Kidney epithelial cell (primary cell): ENCODE measurements at regions not wholly inside any gene's neighbourhood (a gene's known extent, or its start where the extent isn't known, plus 50 kb on each side); places are given as distances from the start of the nearest gene placed in this dataset.

ENCODE experiments used
- DNase-seq: peaks from one replicate; pipeline ENCODE4 v3.0.0-alpha.2; 2010; ENCODE audit warnings: low read depth
- H3K27me3 ChIP-seq: 2 replicates; pipeline ENCODE4 v1.6.0; 2011; ENCODE audit warnings: low read length; ENCODE audit not compliant: control insufficient read depth, insufficient read depth
- H3K36me3 ChIP-seq: 2 replicates; pipeline ENCODE4 v1.5.1; 2011; ENCODE audit warnings: low read length; ENCODE audit not compliant: control insufficient read depth, insufficient read depth
- H3K4me3 ChIP-seq: 2 replicates; pipeline ENCODE4 v1.5.1; 2011; ENCODE audit warnings: low read depth, mild to moderate bottlenecking, control low read depth, low read length
- TF ChIP-seq, protein P1 (sequence below): IDR thresholded peaks from 2 replicates; pipeline ENCODE4 v1.5.1; 2011; ENCODE audit warnings: mild to moderate bottlenecking, moderate library complexity, low read length, control low read depth, inconsistent platforms; ENCODE audit not compliant: insufficient read depth, poor library complexity, severe bottlenecking

DNA sequence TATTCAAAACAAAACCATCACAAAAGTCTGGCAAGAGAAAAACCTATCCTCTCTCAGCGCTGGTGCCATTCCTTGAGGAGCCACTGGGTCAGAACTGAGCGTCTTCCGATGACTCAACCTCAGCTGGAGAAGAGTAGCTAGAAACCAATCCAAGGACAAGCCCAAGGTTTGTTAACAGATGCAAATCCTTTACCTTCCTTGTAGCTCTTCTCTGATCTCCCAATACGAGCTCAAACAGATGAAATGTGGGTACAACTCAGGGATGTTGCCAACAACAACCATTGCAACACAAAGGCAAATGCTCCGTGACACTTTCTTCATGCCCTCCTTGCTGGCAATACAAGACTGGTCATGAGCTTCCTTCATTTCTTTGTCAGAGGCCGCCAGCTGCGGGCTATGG, 337.1 kb downstream of the SIPA1L2 start:
- H3K27me3 ChIP-seq = peaks cover 4% of the 10 kb centered on the region
- no peaks in the 10 kb centered on the region for H3K36me3 ChIP-seq
- H3K4me3 ChIP-seq = no peak overlapping the region
- no peak for DNase-seq
- TF ChIP-seq, protein P1, sequence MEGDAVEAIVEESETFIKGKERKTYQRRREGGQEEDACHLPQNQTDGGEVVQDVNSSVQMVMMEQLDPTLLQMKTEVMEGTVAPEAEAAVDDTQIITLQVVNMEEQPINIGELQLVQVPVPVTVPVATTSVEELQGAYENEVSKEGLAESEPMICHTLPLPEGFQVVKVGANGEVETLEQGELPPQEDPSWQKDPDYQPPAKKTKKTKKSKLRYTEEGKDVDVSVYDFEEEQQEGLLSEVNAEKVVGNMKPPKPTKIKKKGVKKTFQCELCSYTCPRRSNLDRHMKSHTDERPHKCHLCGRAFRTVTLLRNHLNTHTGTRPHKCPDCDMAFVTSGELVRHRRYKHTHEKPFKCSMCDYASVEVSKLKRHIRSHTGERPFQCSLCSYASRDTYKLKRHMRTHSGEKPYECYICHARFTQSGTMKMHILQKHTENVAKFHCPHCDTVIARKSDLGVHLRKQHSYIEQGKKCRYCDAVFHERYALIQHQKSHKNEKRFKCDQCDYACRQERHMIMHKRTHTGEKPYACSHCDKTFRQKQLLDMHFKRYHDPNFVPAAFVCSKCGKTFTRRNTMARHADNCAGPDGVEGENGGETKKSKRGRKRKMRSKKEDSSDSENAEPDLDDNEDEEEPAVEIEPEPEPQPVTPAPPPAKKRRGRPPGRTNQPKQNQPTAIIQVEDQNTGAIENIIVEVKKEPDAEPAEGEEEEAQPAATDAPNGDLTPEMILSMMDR = no peak

DNA sequence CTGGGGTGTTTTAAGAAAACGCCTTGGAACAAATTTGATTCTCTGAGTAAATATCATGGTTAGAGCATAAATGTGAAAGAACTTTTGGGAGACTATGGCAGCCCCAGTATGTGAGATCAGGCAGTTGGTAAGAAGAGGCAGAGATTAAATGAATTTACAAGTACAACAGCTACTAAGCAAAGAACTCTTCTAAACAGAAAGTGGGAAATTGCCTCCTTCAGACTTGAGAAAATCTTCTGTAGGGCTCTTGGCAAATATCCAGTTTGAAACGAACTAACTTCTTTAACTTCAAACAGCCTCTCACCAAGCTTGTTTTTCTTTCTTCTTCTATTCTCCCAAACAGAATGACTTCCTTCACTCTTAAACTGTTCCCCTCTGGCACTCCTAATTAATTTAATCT, 337.7 kb downstream of the SIPA1L2 start:
- Histone ChIP-seq H3K27me3 (peaks cover 4% of the 10 kb centered on the region), H3K36me3 (no peaks in the 10 kb centered on the region), H3K4me3 (no peak overlapping the region)
- DNase-seq = no peak
- TF ChIP-seq, protein P1 = no peak

DNA sequence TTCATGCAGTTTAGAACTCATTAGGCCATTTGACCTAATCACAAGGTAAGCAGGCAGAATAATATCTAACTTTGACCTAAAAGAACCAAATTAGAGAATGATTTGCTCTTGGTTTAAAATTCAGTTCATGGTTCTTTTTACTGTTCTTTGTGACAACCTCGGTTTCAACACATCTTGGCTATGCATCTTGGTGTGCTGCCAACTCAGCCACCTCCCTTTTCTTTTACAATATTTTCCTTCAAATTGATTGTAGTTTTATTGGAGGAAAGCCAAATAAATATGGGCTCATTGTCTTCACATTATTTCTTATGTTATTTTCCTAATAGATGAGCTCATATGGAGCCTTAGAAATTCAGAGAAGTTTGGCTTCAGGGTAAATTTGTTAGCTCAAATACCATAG, 338.3 kb downstream of the SIPA1L2 start:
- Histone ChIP-seq H3K27me3 (peaks cover 4% of the 10 kb centered on the region), H3K4me3 (no peak overlapping the region), H3K36me3 (no peaks in the 10 kb centered on the region)
- no peak for DNase-seq
- TF ChIP-seq, protein P1 = no peak

DNA sequence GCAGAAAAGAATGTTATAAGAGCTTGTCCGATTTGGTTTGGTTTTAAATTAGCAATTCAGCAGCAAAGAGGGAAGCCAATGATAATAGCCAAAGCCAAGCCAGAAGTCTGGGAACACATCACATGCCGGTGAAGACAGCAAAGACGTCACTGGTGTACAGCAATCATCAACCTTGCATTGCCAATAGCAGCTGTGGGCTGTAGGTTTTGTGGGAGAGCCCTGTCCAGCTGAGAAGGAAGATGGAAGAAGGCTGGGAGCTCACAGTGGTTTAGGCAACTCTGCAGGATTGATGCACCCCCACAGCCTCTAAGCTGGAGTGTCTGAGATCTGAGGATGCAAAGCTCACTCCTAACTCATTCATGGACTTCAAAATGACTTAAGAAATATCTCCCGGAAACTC, 338.7 kb downstream of the SIPA1L2 start:
- no peaks in the 10 kb centered on the region for H3K36me3 ChIP-seq
- TF ChIP-seq, protein P1 = no peak
- H3K4me3 ChIP-seq = no peak overlapping the region
- DNase-seq = no peak
- H3K27me3 ChIP-seq = peaks cover 4% of the 10 kb centered on the region

DNA sequence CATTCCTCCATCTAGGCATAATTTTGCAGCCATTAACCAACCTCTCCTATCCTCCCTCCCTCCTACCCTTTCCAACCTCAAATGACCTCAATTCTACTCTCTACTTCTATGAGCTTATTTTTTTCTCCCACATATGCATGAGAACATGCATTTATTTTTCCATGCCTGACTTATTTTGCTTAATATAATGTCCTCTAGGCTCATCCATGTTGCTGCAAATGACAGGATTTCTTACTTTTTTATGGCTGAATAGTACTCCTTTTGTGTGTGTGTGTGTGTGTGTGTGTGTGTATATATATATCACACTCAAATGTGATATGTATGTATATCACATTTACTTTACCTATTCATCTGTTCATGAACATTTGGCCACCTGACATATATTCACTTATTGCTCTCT, 339.4 kb downstream of the SIPA1L2 start:
- DNase-seq = no peak
- Histone ChIP-seq H3K27me3 (peaks cover 4% of the 10 kb centered on the region), H3K36me3 (no peaks in the 10 kb centered on the region), H3K4me3 (no peak overlapping the region)
- TF ChIP-seq, protein P1 = no peak
